Thyroid gland (tissue), 4 donors: ENCODE measurements at regions not wholly inside any gene's neighbourhood (a gene's known extent, or its start where the extent isn't known, plus 50 kb on each side); places are given as distances from the start of the nearest gene placed in this dataset.

Source experiments
- DNase-seq, 2 donors: peaks; one replicate each; pipeline ENCODE4 v3.0.0-alpha.2; 2019
- H3K27ac ChIP-seq, 3 donors: fragments of 200-600 bp; sonication (generic); 1 replicate in 2 of 3; 2 replicates in 1 of 3; pipeline ENCODE4 v1.5.1; 2016 to 2019; ENCODE audit warnings: mild to moderate bottlenecking in 1 of 3, moderate library complexity in 1 of 3
- H3K27me3 ChIP-seq: fragments of 200-600 bp; sonication (generic); one replicate; pipeline ENCODE4 v1.5.1; 2019
- H3K36me3 ChIP-seq, 2 donors: fragments of 200-600 bp; sonication (generic); one replicate each; pipeline ENCODE4 v1.5.1; 2016 to 2019
- H3K4me1 ChIP-seq, 2 donors: fragments of 200-600 bp; sonication (generic); one replicate each; pipeline ENCODE4 v1.5.1; 2017 to 2019
- H3K4me3 ChIP-seq, 3 donors: fragments of 200-600 bp; sonication (generic); replicated peaks in 1 of 3; 1 replicate in 2 of 3; 2 replicates in 1 of 3; pipeline ENCODE4 v1.5.1; 2016; ENCODE audit warnings: mild to moderate bottlenecking in 1 of 3
- H3K9me3 ChIP-seq: fragments of 200-600 bp; sonication (generic); one replicate; pipeline ENCODE4 v1.5.1; 2017
- POLR2A ChIP-seq, 2 donors: fragments of 450-650 bp; IDR thresholded peaks; one replicate each; pipeline ENCODE4 v1.6.1; 2017; ENCODE audit warnings: antibody characterized with exemption in 2 of 2, mild to moderate bottlenecking in 2 of 2, moderate library complexity in 1 of 2
- WGBS, 2 donors: methylation state at CpG; one replicate each; pipeline ENCODE4 v1.1.5; 2017; 5-methylcytosine and 5-hydroxymethylcytosine counted together
- intact Hi-C: fragments of 100-400 bp; cut with DNase I; formaldehyde crosslinking; loops from one replicate; pipeline ENCODE4 v1.15.1; 2023
- TF ChIP-seq, protein P1 (sequence below), 6 experiments: fragments of 200-600 bp in 3 of 6; fragments of 450-650 bp in 3 of 6; sonication (generic) in 3 of 6; IDR thresholded peaks; one replicate each; pipeline ENCODE4 v1.5.1; 2016 to 2019; ENCODE audit warnings: antibody characterized with exemption in 6 of 6, mild to moderate bottlenecking in 2 of 6, inconsistent platforms in 1 of 6, moderate library complexity in 1 of 6

DNA sequence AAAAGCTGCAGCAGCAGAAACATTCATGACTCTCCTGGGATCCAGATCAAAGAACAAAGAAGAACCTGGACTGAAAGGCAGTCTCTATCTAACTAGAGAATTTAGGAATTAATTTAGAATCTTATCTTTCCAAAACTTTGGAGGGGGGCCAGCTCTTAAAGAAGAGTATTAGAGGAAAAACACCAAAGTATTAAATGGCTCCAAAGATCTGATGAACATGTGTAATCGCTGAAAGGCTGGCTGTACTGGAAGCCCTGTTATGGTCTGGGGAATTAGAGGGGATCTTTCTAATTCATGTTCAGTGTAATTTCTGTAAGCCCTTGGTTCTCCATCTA is 316.8 kb downstream of the CWC27 start:
- Histone ChIP-seq H3K27me3 (no peaks in the 10 kb centered on the region), H3K4me1 (no peaks in the 10 kb centered on the region), H3K36me3 (no peaks in the 10 kb centered on the region), H3K9me3 (no peaks in the 10 kb centered on the region), H3K4me3 (no peak overlapping the region), H3K27ac (no peak overlapping the region)
- intact Hi-C loops = no loop called here
- WGBS, 2 donors = 86% methylated on average over 1 of the region's 1 CpG
- DNase-seq = no peak
- no peak for TF ChIP-seq POLR2A (IDR thresholded peaks at IDR 0.05)
- TF ChIP-seq, protein P1, sequence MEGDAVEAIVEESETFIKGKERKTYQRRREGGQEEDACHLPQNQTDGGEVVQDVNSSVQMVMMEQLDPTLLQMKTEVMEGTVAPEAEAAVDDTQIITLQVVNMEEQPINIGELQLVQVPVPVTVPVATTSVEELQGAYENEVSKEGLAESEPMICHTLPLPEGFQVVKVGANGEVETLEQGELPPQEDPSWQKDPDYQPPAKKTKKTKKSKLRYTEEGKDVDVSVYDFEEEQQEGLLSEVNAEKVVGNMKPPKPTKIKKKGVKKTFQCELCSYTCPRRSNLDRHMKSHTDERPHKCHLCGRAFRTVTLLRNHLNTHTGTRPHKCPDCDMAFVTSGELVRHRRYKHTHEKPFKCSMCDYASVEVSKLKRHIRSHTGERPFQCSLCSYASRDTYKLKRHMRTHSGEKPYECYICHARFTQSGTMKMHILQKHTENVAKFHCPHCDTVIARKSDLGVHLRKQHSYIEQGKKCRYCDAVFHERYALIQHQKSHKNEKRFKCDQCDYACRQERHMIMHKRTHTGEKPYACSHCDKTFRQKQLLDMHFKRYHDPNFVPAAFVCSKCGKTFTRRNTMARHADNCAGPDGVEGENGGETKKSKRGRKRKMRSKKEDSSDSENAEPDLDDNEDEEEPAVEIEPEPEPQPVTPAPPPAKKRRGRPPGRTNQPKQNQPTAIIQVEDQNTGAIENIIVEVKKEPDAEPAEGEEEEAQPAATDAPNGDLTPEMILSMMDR (IDR thresholded peaks at IDR 0.05) = no peak

DNA sequence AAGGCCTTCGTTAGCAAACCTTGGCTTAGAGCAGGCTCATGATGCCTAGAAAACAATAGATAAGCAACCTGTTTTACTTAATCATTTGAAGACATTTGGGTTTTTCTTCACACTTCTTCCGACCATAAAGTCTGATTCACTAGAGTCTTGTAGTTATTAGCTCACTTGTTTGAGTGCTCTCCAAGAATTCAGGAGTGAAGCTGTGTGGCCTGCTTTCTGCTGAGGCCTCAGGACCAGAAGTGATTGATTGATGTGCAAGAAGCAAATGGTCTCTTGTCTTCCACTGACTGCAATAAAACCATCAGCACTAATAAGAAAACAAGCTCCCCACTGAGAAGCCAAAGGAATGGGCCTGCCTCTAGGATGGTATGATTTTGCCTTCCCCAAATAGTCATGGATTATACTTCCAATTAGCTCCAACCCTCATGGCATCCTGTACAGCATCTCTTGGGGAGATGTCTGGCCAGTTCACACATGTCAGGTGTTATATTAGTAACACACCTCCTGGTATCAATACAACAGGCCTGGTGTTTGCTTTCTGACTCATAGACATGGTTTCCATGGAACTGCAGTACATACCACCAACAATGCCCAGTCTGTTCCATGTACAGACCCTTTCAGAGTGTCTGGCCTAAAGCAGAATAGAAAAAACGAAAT is 317.6 kb downstream of the CWC27 start:
- Histone ChIP-seq H3K27ac (no peak overlapping the region), H3K9me3 (no peaks in the 10 kb centered on the region), H3K27me3 (no peaks in the 10 kb centered on the region), H3K4me1 (no peaks in the 10 kb centered on the region), H3K36me3 (no peaks in the 10 kb centered on the region), H3K4me3 (no peak overlapping the region)
- no peak for DNase-seq
- 83% methylated on average over 3 of the region's 3 CpGs for WGBS, 2 donors
- intact Hi-C loops = no loop called here
- TF ChIP-seq POLR2A (IDR thresholded peaks at IDR 0.05) = no peak
- TF ChIP-seq, protein P1 (IDR thresholded peaks at IDR 0.05) = no peak

DNA sequence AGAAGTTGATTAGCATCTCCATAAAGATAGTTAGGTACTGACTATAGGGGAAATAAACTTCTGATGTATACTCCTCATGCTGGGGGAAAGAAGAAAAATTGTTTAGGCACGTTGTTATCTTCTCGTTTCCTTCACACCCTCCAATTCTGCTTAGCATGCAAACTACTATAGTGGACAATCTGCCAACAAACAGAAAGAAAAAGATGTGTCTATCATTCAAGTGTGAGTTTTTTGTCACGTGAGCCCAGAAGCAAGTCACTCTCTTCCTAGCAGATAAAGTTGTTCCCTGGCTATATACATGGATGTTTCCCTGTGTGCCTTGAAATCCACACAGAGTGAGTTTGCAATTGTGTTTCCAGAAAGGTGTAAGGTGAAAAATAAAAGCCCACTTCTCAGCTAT is 318.4 kb downstream of the CWC27 start:
- Histone ChIP-seq H3K4me1 (no peaks in the 10 kb centered on the region), H3K27me3 (no peaks in the 10 kb centered on the region), H3K36me3 (no peaks in the 10 kb centered on the region), H3K9me3 (no peaks in the 10 kb centered on the region), H3K4me3 (no peak overlapping the region), H3K27ac (no peak overlapping the region)
- DNase-seq = no peak
- intact Hi-C loops = no loop called here
- 81 to 83% methylated on average over 3 of the region's 3 CpGs for WGBS, 2 donors
- TF ChIP-seq, protein P1 (IDR thresholded peaks at IDR 0.05) = no peak

DNA sequence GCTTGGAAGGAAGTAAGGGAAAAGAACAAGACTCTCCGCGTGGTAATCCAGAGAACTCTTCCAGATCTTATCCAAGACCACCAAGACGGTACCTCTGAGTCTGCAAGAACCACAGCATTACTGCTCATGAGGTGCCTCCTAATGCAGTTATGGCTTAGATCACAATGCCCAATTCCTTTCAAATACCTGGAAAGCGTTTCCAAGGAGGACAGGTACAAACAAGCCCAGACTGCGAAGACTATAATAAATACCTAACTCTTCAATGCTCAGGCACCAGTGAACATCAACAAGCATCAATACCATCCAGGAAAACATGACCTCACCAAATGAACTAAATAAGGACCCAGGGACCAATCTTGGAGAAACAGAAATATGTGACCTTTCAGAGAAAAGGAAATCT is 325.5 kb downstream of the CWC27 start:
- WGBS, 2 donors = 77 to 85% methylated on average over 5 of the region's 5 CpGs
- DNase-seq = no peak
- H3K27ac ChIP-seq = no peak overlapping the region
- TF ChIP-seq POLR2A (IDR thresholded peaks at IDR 0.05) = no peak
- TF ChIP-seq, protein P1 (IDR thresholded peaks at IDR 0.05) = no peak
- intact Hi-C loops = no loop called here
- no peaks in the 10 kb centered on the region for H3K27me3 ChIP-seq
- H3K36me3 ChIP-seq = no peaks in the 10 kb centered on the region
- H3K4me3 ChIP-seq = no peak overlapping the region
- no peaks in the 10 kb centered on the region for H3K4me1 ChIP-seq
- H3K9me3 ChIP-seq = no peaks in the 10 kb centered on the region

DNA sequence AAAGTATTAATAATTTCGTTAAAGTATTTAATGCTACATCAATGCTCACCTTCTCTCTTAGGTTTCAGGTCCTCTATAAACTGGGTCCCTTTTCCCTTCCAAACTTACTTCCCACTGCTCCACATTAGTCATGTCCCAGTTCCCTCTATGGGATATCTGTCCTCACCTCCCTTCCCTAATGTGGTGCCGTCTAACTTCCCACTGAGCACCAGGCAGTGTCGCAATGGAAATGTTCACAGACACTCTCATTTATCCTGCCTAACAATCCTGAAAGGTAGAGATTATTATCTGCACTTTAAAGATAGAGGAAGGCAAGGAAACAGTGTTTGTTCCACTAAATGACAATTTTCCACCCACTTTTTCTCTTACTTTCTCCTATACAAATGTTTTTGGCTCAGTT is 329.7 kb downstream of the CWC27 start:
- DNase-seq = no peak
- WGBS, 2 donors = 71 to 74% methylated on average over 3 of the region's 3 CpGs

More for the DNA sequence above, 329.7 kb downstream of the CWC27 start:
- Histone ChIP-seq H3K27me3 (no peaks in the 10 kb centered on the region), H3K27ac (no peak overlapping the region), H3K36me3 (no peaks in the 10 kb centered on the region), H3K4me1 (peaks cover 0 to under 1% of the 10 kb centered on the region in 2 donors), H3K9me3 (no peaks in the 10 kb centered on the region), H3K4me3 (no peak overlapping the region)
- intact Hi-C loops = no loop called here
- no peak for TF ChIP-seq POLR2A (IDR thresholded peaks at IDR 0.05)
- TF ChIP-seq, protein P1 (IDR thresholded peaks at IDR 0.05) = no peak
